ENCODE measurements at regions not wholly inside any gene's neighbourhood (a gene's known extent, or its start where the extent isn't known, plus 50 kb on each side); places are given as distances from the start of the nearest gene placed in this dataset.
"Not testable (repeated sequence)": the region's sequence is repeated elsewhere in the genome, so short reads cannot be mapped to it uniquely, and the experiment has no call there.

DNA sequence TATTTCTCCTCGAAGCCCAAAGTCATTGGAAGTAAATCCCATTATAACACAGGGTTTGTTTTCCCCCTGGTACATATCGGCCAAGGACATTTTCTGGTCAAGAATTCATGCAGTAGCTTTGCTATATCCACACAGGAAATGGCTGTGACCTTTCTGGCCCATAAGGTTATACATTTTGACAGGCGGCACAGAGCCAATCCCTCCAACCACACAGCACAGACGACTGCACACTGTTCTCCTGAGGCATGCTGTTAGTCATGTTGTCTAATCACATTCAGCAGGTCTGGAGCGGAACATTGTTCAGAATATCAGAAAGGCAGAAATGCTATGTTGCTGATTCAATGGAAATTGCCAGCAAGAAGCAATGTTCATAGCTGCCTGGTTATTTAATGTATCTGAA is 742.3 kb upstream of the SLC8A1 start:
- no peak for ATAC-seq
- intact Hi-C loops (cut with DNase I, micrococcal nuclease): no loop called here
- no peaks in the 10 kb centered on the region for H3K9me3 ChIP-seq
- H3K4me3 ChIP-seq: no peak overlapping the region
- no peaks in the 10 kb centered on the region for H3K4me1 ChIP-seq (ENCODE audit: low read depth)
- no peaks in the 10 kb centered on the region for H3K36me3 ChIP-seq (ENCODE audit: low read depth)
- TF ChIP-seq, protein P1, sequence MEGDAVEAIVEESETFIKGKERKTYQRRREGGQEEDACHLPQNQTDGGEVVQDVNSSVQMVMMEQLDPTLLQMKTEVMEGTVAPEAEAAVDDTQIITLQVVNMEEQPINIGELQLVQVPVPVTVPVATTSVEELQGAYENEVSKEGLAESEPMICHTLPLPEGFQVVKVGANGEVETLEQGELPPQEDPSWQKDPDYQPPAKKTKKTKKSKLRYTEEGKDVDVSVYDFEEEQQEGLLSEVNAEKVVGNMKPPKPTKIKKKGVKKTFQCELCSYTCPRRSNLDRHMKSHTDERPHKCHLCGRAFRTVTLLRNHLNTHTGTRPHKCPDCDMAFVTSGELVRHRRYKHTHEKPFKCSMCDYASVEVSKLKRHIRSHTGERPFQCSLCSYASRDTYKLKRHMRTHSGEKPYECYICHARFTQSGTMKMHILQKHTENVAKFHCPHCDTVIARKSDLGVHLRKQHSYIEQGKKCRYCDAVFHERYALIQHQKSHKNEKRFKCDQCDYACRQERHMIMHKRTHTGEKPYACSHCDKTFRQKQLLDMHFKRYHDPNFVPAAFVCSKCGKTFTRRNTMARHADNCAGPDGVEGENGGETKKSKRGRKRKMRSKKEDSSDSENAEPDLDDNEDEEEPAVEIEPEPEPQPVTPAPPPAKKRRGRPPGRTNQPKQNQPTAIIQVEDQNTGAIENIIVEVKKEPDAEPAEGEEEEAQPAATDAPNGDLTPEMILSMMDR (IDR thresholded peaks at IDR 0.05): no peak
- DNase-seq: no peak

DNA sequence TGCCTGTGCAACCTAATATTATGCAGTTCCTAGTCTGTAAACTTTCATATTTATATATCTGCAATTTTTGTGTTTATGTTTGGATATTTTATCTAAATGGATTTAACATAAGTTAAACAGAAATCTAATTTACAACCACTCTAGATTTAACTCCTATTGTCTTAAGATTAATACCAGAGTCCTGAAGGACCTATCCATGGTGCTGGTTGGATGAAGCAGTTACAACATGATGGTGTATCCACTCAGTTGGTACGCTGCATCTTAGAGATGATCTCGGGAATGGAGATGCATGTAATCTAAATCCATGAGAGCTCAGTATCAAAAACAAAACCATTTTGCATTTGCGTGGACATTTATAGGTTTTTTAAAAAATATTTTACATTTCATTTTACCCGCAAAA is 745.9 kb upstream of the SLC8A1 start:
- H3K4me3 ChIP-seq: no peak overlapping the region
- no peaks in the 10 kb centered on the region for H3K9me3 ChIP-seq
- no peaks in the 10 kb centered on the region for H3K4me1 ChIP-seq (ENCODE audit: low read depth)
- ATAC-seq: no peak
- no peak for DNase-seq
- H3K36me3 ChIP-seq (ENCODE audit: low read depth): no peaks in the 10 kb centered on the region
- intact Hi-C loops (cut with DNase I, micrococcal nuclease): no loop called here
- TF ChIP-seq, protein P1 (IDR thresholded peaks at IDR 0.05): no peak

DNA sequence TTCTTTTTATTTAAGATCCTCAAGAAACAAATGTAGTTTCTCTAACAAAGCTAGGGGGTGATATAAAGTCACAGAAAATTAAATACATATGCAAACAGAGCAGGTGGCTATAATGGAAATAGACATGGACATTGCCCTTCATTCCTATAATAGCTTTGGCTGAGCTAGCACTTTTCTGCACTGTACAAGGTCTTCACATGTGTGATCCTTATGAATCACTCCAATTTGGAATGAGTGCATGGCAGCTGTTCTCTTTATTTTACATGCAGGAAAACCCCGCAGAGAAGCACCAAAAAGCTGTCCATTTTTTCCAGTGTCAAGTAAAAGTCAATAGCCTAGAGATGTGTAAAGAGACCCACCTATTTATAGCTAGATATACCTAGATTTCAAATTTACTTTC is 747.4 kb upstream of the SLC8A1 start:
- TF ChIP-seq, protein P1 (IDR thresholded peaks at IDR 0.05): no peak
- Histone ChIP-seq H3K4me3 (no peak overlapping the region), H3K9me3 (no peaks in the 10 kb centered on the region), H3K36me3 (ENCODE audit: low read depth) (no peaks in the 10 kb centered on the region), H3K4me1 (ENCODE audit: low read depth) (no peaks in the 10 kb centered on the region)
- DNase-seq (no peak), ATAC-seq (no peak)
- intact Hi-C loops (cut with DNase I, micrococcal nuclease): no loop called here

DNA sequence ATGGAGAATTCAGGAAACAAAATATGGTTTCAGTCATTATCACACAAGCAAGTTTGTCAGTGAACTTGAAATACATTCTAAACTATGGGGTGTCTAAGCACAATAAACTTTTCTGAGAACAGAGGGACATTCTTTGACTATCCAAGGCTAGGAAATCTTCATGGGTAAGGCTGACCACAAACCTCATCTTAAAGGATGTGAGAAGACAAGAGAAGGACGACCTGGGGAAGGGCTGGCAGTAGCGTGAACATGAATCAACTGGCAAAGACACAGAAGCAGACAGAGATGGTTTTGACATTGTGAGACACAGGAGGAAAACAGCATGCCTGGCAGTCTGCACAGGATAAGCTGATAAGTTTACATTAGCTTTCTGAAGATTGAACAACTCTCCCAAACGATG is 752.4 kb upstream of the SLC8A1 start:
- Histone ChIP-seq H3K9me3 (peaks cover 3% of the 10 kb centered on the region), H3K4me3 (no peak overlapping the region), H3K4me1 (ENCODE audit: low read depth) (no peaks in the 10 kb centered on the region), H3K36me3 (ENCODE audit: low read depth) (no peaks in the 10 kb centered on the region)
- intact Hi-C loops (cut with DNase I, micrococcal nuclease): no loop called here
- DNase-seq (no peak), ATAC-seq (no peak)
- TF ChIP-seq, protein P1 (IDR thresholded peaks at IDR 0.05): no peak

DNA sequence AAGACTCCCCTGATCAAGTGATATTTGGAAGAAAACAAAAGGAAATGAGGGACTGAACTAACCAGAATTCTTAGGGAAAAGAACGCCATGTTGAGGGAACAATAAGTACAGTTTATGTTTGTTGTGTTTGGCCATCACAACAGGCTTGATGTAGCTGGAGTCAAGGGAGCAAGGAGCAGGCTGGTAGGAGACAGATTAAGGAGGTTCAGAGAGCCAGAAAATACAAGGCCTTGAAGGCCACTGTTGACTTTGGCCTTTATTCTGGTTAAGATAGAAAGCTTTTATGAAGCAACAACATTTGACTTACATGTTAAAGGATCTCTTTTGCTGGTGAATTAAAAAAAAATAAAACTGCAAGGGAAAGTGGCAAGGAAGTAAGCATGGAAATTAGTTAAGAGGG is 754.1 kb upstream of the SLC8A1 start:
- Histone ChIP-seq H3K4me1 (ENCODE audit: low read depth) (no peaks in the 10 kb centered on the region), H3K9me3 (peaks cover 3% of the 10 kb centered on the region), H3K36me3 (ENCODE audit: low read depth) (no peaks in the 10 kb centered on the region), H3K4me3 (no peak overlapping the region)
- ATAC-seq: no peak
- TF ChIP-seq, protein P1 (IDR thresholded peaks at IDR 0.05): no peak
- DNase-seq: no peak
- intact Hi-C loops (cut with DNase I, micrococcal nuclease): no loop called here

DNA sequence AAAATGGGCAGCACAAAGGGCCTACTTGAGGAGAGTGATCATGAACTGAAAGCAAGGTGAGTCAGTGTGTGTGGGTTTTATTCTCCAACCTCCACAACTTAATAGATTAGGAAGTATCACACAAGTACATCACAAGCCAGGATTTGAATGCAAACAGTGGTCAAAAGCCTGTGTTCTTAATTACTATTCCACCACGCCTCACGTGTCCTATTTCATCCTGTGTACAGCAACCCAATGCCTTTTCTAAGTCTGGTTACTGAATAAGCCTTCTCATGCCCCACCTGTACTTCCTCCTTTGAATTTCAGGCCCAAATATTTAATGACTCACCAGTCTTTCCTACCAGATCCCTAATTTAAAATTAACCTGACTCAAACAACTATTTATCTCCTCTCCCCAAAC is 755.7 kb upstream of the SLC8A1 start:
- ATAC-seq: no peak
- DNase-seq: no peak
- H3K9me3 ChIP-seq: peaks cover 3% of the 10 kb centered on the region
- no peaks in the 10 kb centered on the region for H3K4me1 ChIP-seq (ENCODE audit: low read depth)
- H3K4me3 ChIP-seq: no peak overlapping the region
- TF ChIP-seq, protein P1 (IDR thresholded peaks at IDR 0.05): no peak
- intact Hi-C loops (cut with DNase I, micrococcal nuclease): no loop called here
- no peaks in the 10 kb centered on the region for H3K36me3 ChIP-seq (ENCODE audit: low read depth)

DNA sequence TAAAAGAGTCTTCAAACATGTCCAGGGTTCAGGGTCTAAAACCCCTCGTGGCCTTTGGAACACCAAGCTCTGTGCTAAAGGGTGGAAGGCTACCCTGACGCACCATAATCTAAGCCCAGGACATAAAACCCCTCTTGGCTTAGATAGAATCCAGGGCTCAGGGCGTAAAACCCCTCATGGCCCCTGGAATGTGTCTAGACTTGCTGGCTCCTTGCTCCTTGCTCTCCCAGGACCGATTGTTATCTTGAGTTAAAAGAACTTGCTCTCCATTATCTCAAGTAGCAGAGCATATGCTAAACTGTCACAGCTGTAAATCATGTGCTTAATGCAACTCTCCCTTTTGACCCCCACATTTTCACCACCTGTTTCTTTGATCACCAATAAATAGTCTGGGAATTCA is 758.1 kb upstream of the SLC8A1 start:
- ATAC-seq; H3K9me3 ChIP-seq; DNase-seq; H3K4me1 ChIP-seq (ENCODE audit: low read depth); intact Hi-C loops (cut with DNase I, micrococcal nuclease); H3K36me3 ChIP-seq (ENCODE audit: low read depth); H3K4me3 ChIP-seq: not testable (repeated sequence)
